ENCODE measurements at regions not wholly inside any gene's neighbourhood (a gene's known extent, or its start where the extent isn't known, plus 50 kb on each side); places are given as distances from the start of the nearest gene placed in this dataset.
A peak's percentile ranks its signal among the peaks of the same experiment; 100 is the strongest.

DNA sequence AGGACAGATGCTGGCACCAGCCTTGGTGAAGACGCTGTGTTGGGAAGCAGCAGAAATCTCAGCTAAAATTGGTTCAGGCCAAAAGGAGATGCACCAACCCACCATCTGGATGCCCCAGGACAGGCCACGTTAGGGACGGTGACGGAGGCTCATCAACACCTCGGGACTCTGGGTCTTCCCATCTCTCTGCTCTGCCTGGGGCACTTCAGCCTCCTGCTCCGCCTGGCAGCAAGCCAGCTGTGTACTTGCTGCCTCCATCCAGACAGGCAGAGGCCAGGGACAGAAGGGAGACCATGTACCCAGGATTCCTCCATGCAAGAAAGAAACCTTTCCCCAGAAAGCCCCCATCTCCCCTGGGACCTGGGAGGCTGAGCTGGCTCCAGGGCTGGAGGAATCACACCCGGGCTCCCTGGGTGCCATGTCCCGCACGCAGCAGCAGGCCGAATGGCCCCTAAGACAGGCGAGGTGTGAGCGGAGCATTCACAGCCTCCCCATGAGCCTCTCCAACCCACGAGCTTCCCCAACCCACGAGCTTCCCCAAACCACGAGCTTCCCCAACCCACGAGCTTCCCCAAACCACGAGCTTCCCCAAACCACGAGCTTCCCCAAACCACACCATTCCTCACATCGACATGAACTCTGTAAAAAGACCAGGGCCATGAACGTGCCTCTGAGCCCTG is 274.5 kb downstream of the C16orf95 start:
- Histone ChIP-seq H3K27ac (ENCODE audit: extremely low read depth, low read depth, low read length) (no peak overlapping the region), H3K4me3 (ENCODE audit: low read depth, low read length) (no peak overlapping the region), H3K36me3 (ENCODE audit: control insufficient read depth in 2 of 2, insufficient read depth in 1 of 2, low read length in 2 of 2) (no peaks in the 10 kb centered on the region), H3K9me3 (ENCODE audit: control insufficient read depth, insufficient read depth, low read depth, low read length) (no peaks in the 10 kb centered on the region), H3K4me1 (ENCODE audit: control insufficient read depth, insufficient read depth, low read length) (peaks cover 6% of the 10 kb centered on the region)
- CTCF ChIA-PET: interaction anchor here (0.5 to 2.7 kb wide), 4 partner anchors 20 to 153 kb away, joined by 3 to 9 read pairs (median 5); no protein-coding TSS in a partner anchor
- no peak for TF ChIP-seq ZNF558 (tag by site-specific recombination; IDR thresholded peaks at IDR 0.05)
- peak; percentile 61; the same call in 1 of the 2 replicates for TF ChIP-seq ZFHX2 (tag by site-specific recombination; conservative IDR thresholded peaks at IDR 0.05)
- no peak for TF ChIP-seq ZNF350 (tag by site-specific recombination; IDR thresholded peaks at IDR 0.05)
- no peak for TF ChIP-seq ZNF37A (tag by site-specific recombination; IDR thresholded peaks at IDR 0.05)
- no peak for TF ChIP-seq ZNF221 (tag by site-specific recombination; IDR thresholded peaks at IDR 0.05; ENCODE audit: borderline replicate concordance)
- TF ChIP-seq ZBTB48 (tag by site-specific recombination; IDR thresholded peaks at IDR 0.05): 0 out of 2 replicates have a peak, but pooled peaks have one; percentile 10
- no peak for TF ChIP-seq ZNF433 (tag by site-specific recombination; IDR thresholded peaks at IDR 0.05; ENCODE audit: low read depth)
- no peak for TF ChIP-seq ZNF501 (tag by site-specific recombination; IDR thresholded peaks at IDR 0.05)
- peak; percentile 51; the same call in 1 of the 2 replicates for TF ChIP-seq EGR2 (tag by site-specific recombination; IDR thresholded peaks at IDR 0.05; ENCODE audit: low read depth)
- POLR2A ChIA-PET: no interaction called here

DNA sequence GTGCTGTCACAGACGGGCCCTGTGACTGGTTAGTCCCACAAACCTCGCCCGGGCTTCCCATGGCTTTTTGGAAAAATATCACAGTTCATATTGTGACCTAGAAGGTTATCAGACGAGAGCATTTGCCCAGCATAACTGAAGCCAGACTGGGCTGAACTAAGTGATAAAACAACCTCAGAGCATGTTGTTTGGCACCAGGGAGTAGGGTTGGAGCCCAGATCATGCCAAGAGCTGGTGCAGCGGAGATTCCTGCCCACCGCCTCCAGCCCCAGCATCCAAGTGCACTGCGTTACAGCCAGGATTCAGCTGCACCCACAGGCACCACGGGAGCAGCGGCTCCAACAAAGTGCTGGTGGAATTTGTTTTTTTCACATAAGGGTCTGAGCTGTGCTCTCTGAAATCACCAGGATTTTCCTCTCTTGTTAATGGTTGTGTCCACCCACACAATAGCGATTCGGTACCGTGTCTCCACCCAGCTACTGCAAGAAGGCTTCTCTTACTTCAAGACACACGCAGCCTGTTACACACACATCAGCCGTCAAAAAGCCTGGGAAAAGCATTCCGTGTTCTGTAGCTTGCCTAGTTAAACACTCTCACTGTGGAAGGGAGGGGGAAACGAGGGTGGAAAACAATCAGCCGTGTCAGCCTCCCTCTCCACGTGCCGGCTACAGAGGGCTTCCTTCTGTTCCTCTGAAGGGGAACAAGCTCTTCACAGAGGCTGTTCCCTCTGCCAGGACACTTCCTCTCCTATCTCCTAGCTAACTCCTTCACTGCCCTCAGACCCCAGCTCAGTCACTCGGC is 273.8 kb downstream of the C16orf95 start:
- POLR2A ChIA-PET: no interaction called here
- CTCF ChIA-PET: interaction anchor here (0.5 to 2.7 kb wide), 10 partner anchors 17 to 480 kb away, joined by 3 to 9 read pairs (median 4); no protein-coding TSS in a partner anchor

More for the DNA sequence above, 273.8 kb downstream of the C16orf95 start:
- Histone ChIP-seq H3K4me1 (ENCODE audit: control insufficient read depth, insufficient read depth, low read length) (peaks cover 9% of the 10 kb centered on the region), H3K9me3 (ENCODE audit: control insufficient read depth, insufficient read depth, low read depth, low read length) (no peaks in the 10 kb centered on the region), H3K4me3 (ENCODE audit: low read depth, low read length) (no peak overlapping the region), H3K27ac (ENCODE audit: extremely low read depth, low read depth, low read length) (no peak overlapping the region), H3K36me3 (ENCODE audit: control insufficient read depth in 2 of 2, insufficient read depth in 1 of 2, low read length in 2 of 2) (no peaks in the 10 kb centered on the region)
- TF ChIP-seq ZNF302 (tag by site-specific recombination; IDR thresholded peaks at IDR 0.05; ENCODE audit: low read depth) (no peak), ZNF473 (tag by site-specific recombination; IDR thresholded peaks at IDR 0.05) (no peak), ZNF114 (tag by site-specific recombination; IDR thresholded peaks at IDR 0.05) (no peak), EGR2 (tag by site-specific recombination; IDR thresholded peaks at IDR 0.05; ENCODE audit: low read depth) (0 out of 2 replicates have a peak, but pooled peaks have one; percentile 23), ZNF16 (tag by site-specific recombination; IDR thresholded peaks at IDR 0.05; ENCODE audit: low read depth) (no peak), OSR2 (tag by site-specific recombination; IDR thresholded peaks at IDR 0.05) (no peak), ZNF341 (tag by site-specific recombination; IDR thresholded peaks at IDR 0.05; ENCODE audit: low read depth) (peak; percentile 67)
- TF ChIP-seq, protein P1, sequence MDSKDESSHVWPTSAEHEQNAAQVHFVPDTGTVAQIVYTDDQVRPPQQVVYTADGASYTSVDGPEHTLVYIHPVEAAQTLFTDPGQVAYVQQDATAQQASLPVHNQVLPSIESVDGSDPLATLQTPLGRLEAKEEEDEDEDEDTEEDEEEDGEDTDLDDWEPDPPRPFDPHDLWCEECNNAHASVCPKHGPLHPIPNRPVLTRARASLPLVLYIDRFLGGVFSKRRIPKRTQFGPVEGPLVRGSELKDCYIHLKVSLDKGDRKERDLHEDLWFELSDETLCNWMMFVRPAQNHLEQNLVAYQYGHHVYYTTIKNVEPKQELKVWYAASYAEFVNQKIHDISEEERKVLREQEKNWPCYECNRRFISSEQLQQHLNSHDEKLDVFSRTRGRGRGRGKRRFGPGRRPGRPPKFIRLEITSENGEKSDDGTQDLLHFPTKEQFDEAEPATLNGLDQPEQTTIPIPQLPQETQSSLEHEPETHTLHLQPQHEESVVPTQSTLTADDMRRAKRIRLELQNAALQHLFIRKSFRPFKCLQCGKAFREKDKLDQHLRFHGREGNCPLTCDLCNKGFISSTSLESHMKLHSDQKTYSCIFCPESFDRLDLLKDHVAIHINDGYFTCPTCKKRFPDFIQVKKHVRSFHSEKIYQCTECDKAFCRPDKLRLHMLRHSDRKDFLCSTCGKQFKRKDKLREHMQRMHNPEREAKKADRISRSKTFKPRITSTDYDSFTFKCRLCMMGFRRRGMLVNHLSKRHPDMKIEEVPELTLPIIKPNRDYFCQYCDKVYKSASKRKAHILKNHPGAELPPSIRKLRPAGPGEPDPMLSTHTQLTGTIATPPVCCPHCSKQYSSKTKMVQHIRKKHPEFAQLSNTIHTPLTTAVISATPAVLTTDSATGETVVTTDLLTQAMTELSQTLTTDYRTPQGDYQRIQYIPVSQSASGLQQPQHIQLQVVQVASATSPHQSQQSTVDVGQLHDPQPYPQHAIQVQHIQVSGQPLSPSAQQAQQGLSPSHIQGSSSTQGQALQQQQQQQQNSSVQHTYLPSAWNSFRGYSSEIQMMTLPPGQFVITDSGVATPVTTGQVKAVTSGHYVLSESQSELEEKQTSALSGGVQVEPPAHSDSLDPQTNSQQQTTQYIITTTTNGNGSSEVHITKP (tag by site-specific recombination; IDR thresholded peaks at IDR 0.05): peak; percentile 18; the same call in 1 of the 2 replicates
- TF ChIP-seq, protein P2, sequence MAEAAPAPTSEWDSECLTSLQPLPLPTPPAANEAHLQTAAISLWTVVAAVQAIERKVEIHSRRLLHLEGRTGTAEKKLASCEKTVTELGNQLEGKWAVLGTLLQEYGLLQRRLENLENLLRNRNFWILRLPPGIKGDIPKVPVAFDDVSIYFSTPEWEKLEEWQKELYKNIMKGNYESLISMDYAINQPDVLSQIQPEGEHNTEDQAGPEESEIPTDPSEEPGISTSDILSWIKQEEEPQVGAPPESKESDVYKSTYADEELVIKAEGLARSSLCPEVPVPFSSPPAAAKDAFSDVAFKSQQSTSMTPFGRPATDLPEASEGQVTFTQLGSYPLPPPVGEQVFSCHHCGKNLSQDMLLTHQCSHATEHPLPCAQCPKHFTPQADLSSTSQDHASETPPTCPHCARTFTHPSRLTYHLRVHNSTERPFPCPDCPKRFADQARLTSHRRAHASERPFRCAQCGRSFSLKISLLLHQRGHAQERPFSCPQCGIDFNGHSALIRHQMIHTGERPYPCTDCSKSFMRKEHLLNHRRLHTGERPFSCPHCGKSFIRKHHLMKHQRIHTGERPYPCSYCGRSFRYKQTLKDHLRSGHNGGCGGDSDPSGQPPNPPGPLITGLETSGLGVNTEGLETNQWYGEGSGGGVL (tag by site-specific recombination; IDR thresholded peaks at IDR 0.05): 0 out of 2 replicates have a peak, but pooled peaks have one; percentile 16
